HepG2 (cell line): ENCODE measurements at regions not wholly inside any gene's neighbourhood (a gene's known extent, or its start where the extent isn't known, plus 50 kb on each side); places are given as distances from the start of the nearest gene placed in this dataset.

ENCODE experiments used
- AGO1 ChIP-seq: fragments of 200-400 bp; formaldehyde crosslinking; IDR thresholded peaks from 2 replicates; pipeline ENCODE4 v1.6.1; 2017; ENCODE audit warnings: mild to moderate bottlenecking, low read depth, low read length, moderate library complexity; ENCODE audit not compliant: poor library complexity, severe bottlenecking
- CBX1 ChIP-seq: IDR thresholded peaks from one replicate; pipeline ENCODE4 v1.6.1; 2016; ENCODE audit warnings: antibody characterized with exemption, low read depth
- CC2D1A ChIP-seq: sonication (generic); formaldehyde crosslinking; IDR thresholded peaks from 2 replicates; pipeline ENCODE4 v1.8.1; 2023; ENCODE audit warnings: mild to moderate bottlenecking, missing genetic modification reagents
- CHCHD3 ChIP-seq: sonication (generic); formaldehyde crosslinking; IDR thresholded peaks from 2 replicates; pipeline ENCODE4 v1.8.0; 2022; ENCODE audit warnings: mild to moderate bottlenecking, missing genetic modification reagents, moderate library complexity
- ETV5 ChIP-seq: IDR thresholded peaks from 2 replicates; pipeline ENCODE4 v1.6.1; 2018; ENCODE audit warnings: missing biosample characterization, missing genetic modification reagents, inconsistent platforms, borderline replicate concordance
- FOSL2 ChIP-seq: sonication (generic); formaldehyde crosslinking; IDR thresholded peaks from 2 replicates; pipeline ENCODE4 v1.4.0; 2020; ENCODE audit warnings: missing genetic modification reagents
- FOXP1 ChIP-seq, 2 experiments: fragments of 450-650 bp in 1 of 2; IDR thresholded peaks; 2 replicates each; pipeline ENCODE4 v1.6.1; 2017 to 2018; ENCODE audit warnings: antibody characterized with exemption in 1 of 2
- GATAD1 ChIP-seq: IDR thresholded peaks from 2 replicates; pipeline ENCODE4 v1.6.1; 2016; ENCODE audit warnings: missing genetic modification reagents, missing compliant biosample characterization
- GLI4 ChIP-seq: sonication (generic); formaldehyde crosslinking; IDR thresholded peaks from 2 replicates; pipeline ENCODE4 v1.5.1; 2020; ENCODE audit warnings: missing genetic modification reagents, mild to moderate bottlenecking, moderate library complexity, borderline replicate concordance
- HES4 ChIP-seq: sonication (generic); formaldehyde crosslinking; IDR thresholded peaks from 2 replicates; pipeline ENCODE4 v1.9.0; 2021; ENCODE audit warnings: mild to moderate bottlenecking, missing genetic modification reagents, borderline replicate concordance
- HOXA9 ChIP-seq: sonication (generic); formaldehyde crosslinking; IDR thresholded peaks from 2 replicates; pipeline ENCODE4 v1.8.1; 2022; ENCODE audit warnings: missing genetic modification reagents, mild to moderate bottlenecking, moderate library complexity, borderline replicate concordance
- JUNB ChIP-seq: sonication (generic); formaldehyde crosslinking; IDR thresholded peaks from 2 replicates; pipeline ENCODE4 v1.8.0; 2022; ENCODE audit warnings: missing genetic modification reagents, mild to moderate bottlenecking, borderline replicate concordance
- KDM4B ChIP-seq: sonication (generic); formaldehyde crosslinking; IDR thresholded peaks from 2 replicates; pipeline ENCODE4 v1.4.0; 2020; ENCODE audit warnings: missing genetic modification reagents
- MAFF ChIP-seq: IDR thresholded peaks from 2 replicates; pipeline ENCODE4 v1.6.1; 2011; ENCODE audit warnings: low read depth, low read length, improper control_type of control experiment
- MAZ ChIP-seq, 2 experiments: sonication (generic) in 1 of 2; formaldehyde crosslinking in 1 of 2; IDR thresholded peaks; 2 replicates each; pipeline versions ENCODE4 v1.5.0 to v1.6.1; 2012 to 2020; ENCODE audit warnings: low read depth in 2 of 2, mild to moderate bottlenecking in 2 of 2, borderline replicate concordance in 1 of 2, improper control_type of control experiment in 1 of 2, low read length in 1 of 2, missing genetic modification reagents in 1 of 2, moderate library complexity in 1 of 2
- NFE2 ChIP-seq: sonication (generic); formaldehyde crosslinking; IDR thresholded peaks from 2 replicates; pipeline ENCODE4 v1.4.0; 2020; ENCODE audit warnings: missing genetic modification reagents
- RARG ChIP-seq: sonication (generic); formaldehyde crosslinking; IDR thresholded peaks from 2 replicates; pipeline ENCODE4 v1.4.0; 2020; ENCODE audit warnings: low read depth, mild to moderate bottlenecking, missing genetic modification reagents
- RXRA ChIP-seq: sonication (generic); formaldehyde crosslinking; IDR thresholded peaks from 2 replicates; pipeline ENCODE4 v1.5.1; 2020; ENCODE audit warnings: missing genetic modification reagents
- TARDBP ChIP-seq: sonication (generic); formaldehyde crosslinking; IDR thresholded peaks from 2 replicates; pipeline ENCODE4 v1.8.0; 2022; ENCODE audit warnings: mild to moderate bottlenecking, missing genetic modification reagents
- TBX2 ChIP-seq: sonication (generic); formaldehyde crosslinking; IDR thresholded peaks from 2 replicates; pipeline ENCODE4 v1.5.0; 2020; ENCODE audit warnings: missing genetic modification reagents, mild to moderate bottlenecking, borderline replicate concordance
- ZBTB46 ChIP-seq: sonication (generic); formaldehyde crosslinking; IDR thresholded peaks from 2 replicates; pipeline ENCODE4 v1.4.0; 2020; ENCODE audit warnings: mild to moderate bottlenecking, missing genetic modification reagents, borderline replicate concordance
- ZFP36L2 ChIP-seq: sonication (generic); formaldehyde crosslinking; IDR thresholded peaks from 2 replicates; pipeline ENCODE4 v1.4.0; 2020; ENCODE audit warnings: missing genetic modification reagents
- ZNF12 ChIP-seq: sonication (generic); formaldehyde crosslinking; IDR thresholded peaks from 2 replicates; pipeline ENCODE4 v1.5.0; 2020; ENCODE audit warnings: missing genetic modification reagents
- ZNF234 ChIP-seq: sonication (generic); formaldehyde crosslinking; conservative IDR thresholded peaks from 2 replicates; pipeline ENCODE4 v1.5.1; 2020; ENCODE audit warnings: mild to moderate bottlenecking, missing genetic modification reagents
- ZNF788 ChIP-seq: sonication (generic); formaldehyde crosslinking; IDR thresholded peaks from 2 replicates; pipeline ENCODE4 v1.5.0; 2020; ENCODE audit warnings: mild to moderate bottlenecking, missing genetic modification reagents, borderline replicate concordance
- ZSCAN30 ChIP-seq: sonication (generic); formaldehyde crosslinking; IDR thresholded peaks from 2 replicates; pipeline ENCODE4 v1.5.0; 2020; ENCODE audit warnings: mild to moderate bottlenecking, missing genetic modification reagents
- TF ChIP-seq, protein P1 (sequence below): IDR thresholded peaks from 2 replicates; pipeline ENCODE4 v1.6.1; 2016
- TF ChIP-seq, protein P2 (sequence below): sonication (generic); formaldehyde crosslinking; IDR thresholded peaks from 2 replicates; pipeline ENCODE4 v1.5.1; 2020; ENCODE audit warnings: missing genetic modification reagents, mild to moderate bottlenecking, borderline replicate concordance

DNA sequence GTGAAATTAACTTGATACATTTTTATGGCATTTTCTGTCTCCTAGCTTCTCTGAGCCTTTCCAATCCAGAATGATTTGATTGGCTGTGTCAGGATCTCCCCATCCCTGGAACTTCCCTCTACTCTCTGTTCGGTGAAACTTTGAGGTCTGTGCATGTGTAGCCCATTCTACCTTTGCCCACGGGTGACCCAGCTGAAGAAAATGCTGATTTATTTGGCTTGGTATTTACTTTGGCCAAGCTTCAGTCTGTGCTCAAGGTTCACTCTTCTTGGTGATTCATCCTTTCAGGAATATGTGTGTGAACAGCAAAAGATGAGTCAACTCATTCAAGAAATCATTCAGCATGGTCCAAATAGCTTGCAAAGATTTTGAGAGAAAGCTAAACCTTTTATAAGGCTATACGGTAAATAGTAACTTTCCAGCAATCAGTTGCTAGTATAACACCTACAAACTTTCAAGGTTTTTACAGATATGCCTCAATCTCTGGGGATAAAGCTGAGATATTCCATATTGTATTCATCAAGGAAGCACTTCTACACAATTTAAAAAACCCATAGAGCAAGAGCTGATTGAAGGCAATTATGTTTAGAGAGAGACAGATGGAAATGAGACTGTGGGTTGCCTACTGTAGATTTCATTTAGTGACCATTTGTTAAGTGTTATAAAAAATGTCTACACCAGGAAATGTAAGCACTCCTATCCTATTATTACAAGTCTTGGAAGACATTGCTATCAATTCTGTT lies 233.9 kb upstream of the CXXC4 start (continued):
- TF ChIP-seq HES4 (no peak), ZNF12 (CRISPR knock-in tag) (no peak), AGO1 (no peak), GLI4 (CRISPR knock-in tag) (no peak), ZSCAN30 (no peak), KDM4B (CRISPR knock-in tag) (no peak), ZNF234 (no peak), NFE2 (CRISPR knock-in tag) (no peak), TBX2 (no peak), CBX1 (no peak), ETV5 (peak; percentile 45; the same call in 1 of the 2 replicates), CHCHD3 (CRISPR knock-in tag) (no peak), FOSL2 (CRISPR knock-in tag) (peak; percentile 98), ZFP36L2 (CRISPR knock-in tag) (no peak), CC2D1A (CRISPR knock-in tag) (no peak), FOXP1 (IDR thresholded peaks at IDR 0.05) (no peak), FOXP1 (CRISPR knock-in tag; IDR thresholded peaks at IDR 0.05) (peak; percentile 47; the same call in 1 of the 2 replicates), ZBTB46 (CRISPR knock-in tag) (no peak), RARG (CRISPR knock-in tag) (no peak), JUNB (CRISPR knock-in tag) (peak; percentile 87; the same call in 1 of the 2 replicates), HOXA9 (CRISPR knock-in tag) (no peak), ZNF788 (CRISPR knock-in tag) (no peak), MAZ (IDR thresholded peaks at IDR 0.05; ENCODE audit: borderline replicate concordance, low read depth, low read length) (no peak), MAZ (CRISPR knock-in tag; IDR thresholded peaks at IDR 0.05; ENCODE audit: low read depth) (no peak), RXRA (peak; percentile 43; the same call in 1 of the 2 replicates), TARDBP (CRISPR knock-in tag) (no peak), MAFF (peak; percentile 84), GATAD1 (CRISPR knock-in tag) (0 out of 2 replicates have a peak, but pooled peaks have one; percentile 46)
- TF ChIP-seq, protein P1, sequence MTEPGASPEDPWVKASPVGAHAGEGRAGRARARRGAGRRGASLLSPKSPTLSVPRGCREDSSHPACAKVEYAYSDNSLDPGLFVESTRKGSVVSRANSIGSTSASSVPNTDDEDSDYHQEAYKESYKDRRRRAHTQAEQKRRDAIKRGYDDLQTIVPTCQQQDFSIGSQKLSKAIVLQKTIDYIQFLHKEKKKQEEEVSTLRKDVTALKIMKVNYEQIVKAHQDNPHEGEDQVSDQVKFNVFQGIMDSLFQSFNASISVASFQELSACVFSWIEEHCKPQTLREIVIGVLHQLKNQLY (CRISPR knock-in tag): peak; percentile 71; the same call in 1 of the 2 replicates
- TF ChIP-seq, protein P2, sequence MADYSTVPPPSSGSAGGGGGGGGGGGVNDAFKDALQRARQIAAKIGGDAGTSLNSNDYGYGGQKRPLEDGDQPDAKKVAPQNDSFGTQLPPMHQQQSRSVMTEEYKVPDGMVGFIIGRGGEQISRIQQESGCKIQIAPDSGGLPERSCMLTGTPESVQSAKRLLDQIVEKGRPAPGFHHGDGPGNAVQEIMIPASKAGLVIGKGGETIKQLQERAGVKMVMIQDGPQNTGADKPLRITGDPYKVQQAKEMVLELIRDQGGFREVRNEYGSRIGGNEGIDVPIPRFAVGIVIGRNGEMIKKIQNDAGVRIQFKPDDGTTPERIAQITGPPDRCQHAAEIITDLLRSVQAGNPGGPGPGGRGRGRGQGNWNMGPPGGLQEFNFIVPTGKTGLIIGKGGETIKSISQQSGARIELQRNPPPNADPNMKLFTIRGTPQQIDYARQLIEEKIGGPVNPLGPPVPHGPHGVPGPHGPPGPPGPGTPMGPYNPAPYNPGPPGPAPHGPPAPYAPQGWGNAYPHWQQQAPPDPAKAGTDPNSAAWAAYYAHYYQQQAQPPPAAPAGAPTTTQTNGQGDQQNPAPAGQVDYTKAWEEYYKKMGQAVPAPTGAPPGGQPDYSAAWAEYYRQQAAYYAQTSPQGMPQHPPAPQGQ (CRISPR knock-in tag): no peak
